Kidney epithelial cell (primary cell): ENCODE measurements at regions not wholly inside any gene's neighbourhood (a gene's known extent, or its start where the extent isn't known, plus 50 kb on each side); places are given as distances from the start of the nearest gene placed in this dataset.
A peak's percentile ranks its signal among the peaks of the same experiment; 100 is the strongest.

Experiments
- DNase-seq: peaks from one replicate; pipeline ENCODE4 v3.0.0-alpha.2; 2010; ENCODE audit warnings: low read depth
- H3K27me3 ChIP-seq: 2 replicates; pipeline ENCODE4 v1.6.0; 2011; ENCODE audit warnings: low read length; ENCODE audit not compliant: control insufficient read depth, insufficient read depth
- H3K36me3 ChIP-seq: 2 replicates; pipeline ENCODE4 v1.5.1; 2011; ENCODE audit warnings: low read length; ENCODE audit not compliant: control insufficient read depth, insufficient read depth
- H3K4me3 ChIP-seq: 2 replicates; pipeline ENCODE4 v1.5.1; 2011; ENCODE audit warnings: low read depth, mild to moderate bottlenecking, control low read depth, low read length
- TF ChIP-seq, protein P1 (sequence below): IDR thresholded peaks from 2 replicates; pipeline ENCODE4 v1.5.1; 2011; ENCODE audit warnings: mild to moderate bottlenecking, moderate library complexity, low read length, control low read depth, inconsistent platforms; ENCODE audit not compliant: insufficient read depth, poor library complexity, severe bottlenecking

GRCh38 chr5:30928956-30929355 lies 264.5 kb upstream of the CDH6 start:
- no peaks in the 10 kb centered on the region for H3K36me3 ChIP-seq
- no peaks in the 10 kb centered on the region for H3K27me3 ChIP-seq
- H3K4me3 ChIP-seq = no peak overlapping the region
- TF ChIP-seq, protein P1, sequence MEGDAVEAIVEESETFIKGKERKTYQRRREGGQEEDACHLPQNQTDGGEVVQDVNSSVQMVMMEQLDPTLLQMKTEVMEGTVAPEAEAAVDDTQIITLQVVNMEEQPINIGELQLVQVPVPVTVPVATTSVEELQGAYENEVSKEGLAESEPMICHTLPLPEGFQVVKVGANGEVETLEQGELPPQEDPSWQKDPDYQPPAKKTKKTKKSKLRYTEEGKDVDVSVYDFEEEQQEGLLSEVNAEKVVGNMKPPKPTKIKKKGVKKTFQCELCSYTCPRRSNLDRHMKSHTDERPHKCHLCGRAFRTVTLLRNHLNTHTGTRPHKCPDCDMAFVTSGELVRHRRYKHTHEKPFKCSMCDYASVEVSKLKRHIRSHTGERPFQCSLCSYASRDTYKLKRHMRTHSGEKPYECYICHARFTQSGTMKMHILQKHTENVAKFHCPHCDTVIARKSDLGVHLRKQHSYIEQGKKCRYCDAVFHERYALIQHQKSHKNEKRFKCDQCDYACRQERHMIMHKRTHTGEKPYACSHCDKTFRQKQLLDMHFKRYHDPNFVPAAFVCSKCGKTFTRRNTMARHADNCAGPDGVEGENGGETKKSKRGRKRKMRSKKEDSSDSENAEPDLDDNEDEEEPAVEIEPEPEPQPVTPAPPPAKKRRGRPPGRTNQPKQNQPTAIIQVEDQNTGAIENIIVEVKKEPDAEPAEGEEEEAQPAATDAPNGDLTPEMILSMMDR = no peak
- no peak for DNase-seq

- Histone ChIP-seq H3K27me3 (no peaks in the 10 kb centered on the region), H3K4me3 (no peak overlapping the region), H3K36me3 (no peaks in the 10 kb centered on the region)
- no peak for DNase-seq
- TF ChIP-seq, protein P1 = no peak
Observed at GRCh38 chr5:30926218-30926617, 267.3 kb upstream of the CDH6 start.

DNA sequence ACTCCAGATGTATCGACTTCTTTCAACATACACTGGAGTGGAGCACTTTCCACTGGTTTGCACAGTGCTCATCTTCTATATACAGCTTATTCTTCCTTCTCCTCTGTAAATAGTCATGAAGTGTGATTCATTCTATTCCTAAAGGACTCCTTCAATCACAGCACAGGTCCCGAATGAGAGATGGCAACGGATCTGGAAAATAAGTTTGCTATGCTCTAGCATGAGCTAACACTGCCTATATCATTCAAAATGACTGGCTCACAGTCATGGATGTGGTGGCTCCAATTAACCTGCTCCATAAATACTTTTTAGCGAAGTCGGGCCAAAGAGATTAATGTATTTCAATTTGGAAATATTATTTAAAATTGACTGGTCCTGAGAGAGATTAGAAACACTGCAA lies 272.1 kb upstream of the CDH6 start:
- TF ChIP-seq, protein P1 = no peak
- H3K27me3 ChIP-seq = no peaks in the 10 kb centered on the region
- no peak for DNase-seq
- no peaks in the 10 kb centered on the region for H3K36me3 ChIP-seq
- H3K4me3 ChIP-seq = no peak overlapping the region

DNA sequence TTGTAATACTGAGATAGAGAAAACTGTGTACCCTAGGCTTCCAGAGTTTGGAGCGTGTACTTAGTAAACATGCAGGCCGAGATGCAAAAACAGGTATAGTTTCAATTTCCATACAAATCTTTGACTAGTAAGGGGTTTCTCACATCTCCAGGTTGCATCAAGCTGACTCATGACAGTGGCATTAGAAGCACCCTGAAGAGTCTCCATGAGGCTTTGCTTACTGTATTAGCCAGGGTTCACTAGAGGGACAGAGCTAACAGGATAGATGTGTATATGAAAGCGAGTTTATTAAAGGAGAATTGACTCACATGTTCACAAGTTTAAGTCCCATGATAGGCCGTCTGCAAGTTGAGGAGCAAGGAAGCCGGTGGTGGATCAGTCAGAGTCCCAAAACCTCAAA lies 275.3 kb upstream of the CDH6 start:
- Histone ChIP-seq H3K4me3 (no peak overlapping the region), H3K27me3 (no peaks in the 10 kb centered on the region), H3K36me3 (no peaks in the 10 kb centered on the region)
- TF ChIP-seq, protein P1 = no peak
- peak; percentile 58 for DNase-seq

DNA sequence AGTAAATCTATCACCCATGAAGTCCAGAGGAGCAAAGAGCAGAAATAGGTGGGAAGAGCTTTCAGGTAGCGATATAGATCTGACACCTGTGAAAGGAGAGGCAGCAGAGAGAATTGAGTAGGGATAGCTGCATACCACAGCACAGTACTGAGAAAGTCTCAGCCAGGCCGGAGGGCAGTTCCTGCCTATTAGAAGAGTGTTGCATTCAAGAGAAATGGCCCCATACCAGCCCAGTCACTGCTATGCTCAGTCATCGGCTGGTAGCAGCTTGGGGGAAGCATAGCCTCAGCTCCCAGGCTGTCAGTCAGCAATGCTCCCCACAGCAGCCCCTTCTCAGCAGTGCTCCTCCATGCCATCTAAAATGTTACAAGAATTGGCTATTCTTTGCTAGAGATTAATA lies 285.1 kb upstream of the CDH6 start:
- TF ChIP-seq, protein P1 = no peak
- Histone ChIP-seq H3K4me3 (no peak overlapping the region), H3K27me3 (no peaks in the 10 kb centered on the region), H3K36me3 (no peaks in the 10 kb centered on the region)
- DNase-seq = no peak

DNA sequence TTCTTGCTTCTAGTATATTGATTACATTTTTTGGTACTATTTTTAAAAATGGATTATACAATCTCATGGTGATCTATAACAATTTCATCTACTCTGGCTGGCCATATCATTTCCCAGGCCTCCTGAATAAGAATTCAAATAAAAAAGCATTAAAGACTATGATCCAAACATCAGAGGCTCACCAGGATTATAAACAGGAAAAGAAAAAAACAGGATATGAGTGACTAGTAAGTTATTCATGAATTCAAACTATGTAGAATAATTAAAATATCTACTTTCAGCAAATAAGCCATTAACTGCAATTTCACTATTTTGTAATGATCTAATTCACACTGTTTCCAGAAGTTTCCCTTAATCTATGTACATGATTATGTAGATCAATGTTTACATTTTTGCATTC lies 293.1 kb upstream of the CDH6 start:
- no peaks in the 10 kb centered on the region for H3K27me3 ChIP-seq
- TF ChIP-seq, protein P1 = no peak
- no peak overlapping the region for H3K4me3 ChIP-seq
- no peak for DNase-seq
- no peaks in the 10 kb centered on the region for H3K36me3 ChIP-seq
